ENCODE measurements at regions not wholly inside any gene's neighbourhood (a gene's known extent, or its start where the extent isn't known, plus 50 kb on each side); places are given as distances from the start of the nearest gene placed in this dataset.
"Not testable (repeated sequence)": the region's sequence is repeated elsewhere in the genome, so short reads cannot be mapped to it uniquely, and the experiment has no call there.

GRCh38 chr11:67745181-67745726, 70.8 kb upstream of the ALDH3B2 start:
- Histone ChIP-seq H3K4me3 (no peak overlapping the region), H3K27me3 (no peaks in the 10 kb centered on the region), H3K27ac (no peak overlapping the region), H3K9me3 (no peaks in the 10 kb centered on the region), H3K4me1 (no peaks in the 10 kb centered on the region), H3K36me3 (no peaks in the 10 kb centered on the region)
- no peak for TF ChIP-seq CTCF (IDR thresholded peaks at IDR 0.05)
- intact Hi-C loops (cut with DNase I): no loop called here
- DNase-seq (no peak), ATAC-seq (no peak)

GRCh38 chr11:67744231-67744630, 69.8 kb upstream of the ALDH3B2 start:
- ATAC-seq; DNase-seq; H3K36me3 ChIP-seq; intact Hi-C loops (cut with DNase I); H3K27me3 ChIP-seq; H3K4me3 ChIP-seq; H3K4me1 ChIP-seq; H3K9me3 ChIP-seq; H3K27ac ChIP-seq: not testable (repeated sequence)

- H3K36me3 ChIP-seq; H3K9me3 ChIP-seq; ATAC-seq; H3K4me3 ChIP-seq; H3K27me3 ChIP-seq; DNase-seq; H3K27ac ChIP-seq; intact Hi-C loops (cut with DNase I); H3K4me1 ChIP-seq: not testable (repeated sequence)
These were observed 63.8 kb upstream of the ALDH3B2 start for GRCh38 chr11:67738231-67738630.

- DNase-seq; intact Hi-C loops (cut with DNase I); H3K9me3 ChIP-seq; H3K27ac ChIP-seq; H3K36me3 ChIP-seq; H3K27me3 ChIP-seq; ATAC-seq; H3K4me1 ChIP-seq; H3K4me3 ChIP-seq: not testable (repeated sequence)
These were observed 63.2 kb upstream of the ALDH3B2 start for GRCh38 chr11:67737562-67738080.

- peak; percentile 41 for TF ChIP-seq CTCF (IDR thresholded peaks at IDR 0.05)
- no peaks in the 10 kb centered on the region for H3K4me1 ChIP-seq
- no peak overlapping the region for H3K27ac ChIP-seq
- DNase-seq: no peak
- no peaks in the 10 kb centered on the region for H3K9me3 ChIP-seq
- no peak overlapping the region for H3K4me3 ChIP-seq
- intact Hi-C loops (cut with DNase I): no loop called here
- H3K36me3 ChIP-seq: no peaks in the 10 kb centered on the region
- peak; percentile 66 for ATAC-seq
- H3K27me3 ChIP-seq: no peaks in the 10 kb centered on the region
These were observed 57.8 kb upstream of the ALDH3B2 start for GRCh38 chr11:67732045-67732787.

GRCh38 chr11:67731583-67731982, 57.2 kb upstream of the ALDH3B2 start:
- intact Hi-C loops (cut with DNase I): no loop called here
- no peak for ATAC-seq
- Histone ChIP-seq H3K27ac (no peak overlapping the region), H3K36me3 (no peaks in the 10 kb centered on the region), H3K27me3 (no peaks in the 10 kb centered on the region), H3K4me1 (no peaks in the 10 kb centered on the region), H3K4me3 (no peak overlapping the region), H3K9me3 (no peaks in the 10 kb centered on the region)
- TF ChIP-seq CTCF (IDR thresholded peaks at IDR 0.05): no peak
- no peak for DNase-seq

GRCh38 chr11:67728163-67728571, 53.7 kb upstream of the ALDH3B2 start:
- H3K9me3 ChIP-seq, H3K36me3 ChIP-seq, DNase-seq: not testable (repeated sequence)

GRCh38 chr11:67727066-67728040, 52.9 kb upstream of the ALDH3B2 start:
- H3K36me3 ChIP-seq; H3K27me3 ChIP-seq; H3K4me3 ChIP-seq; H3K4me1 ChIP-seq; H3K27ac ChIP-seq; H3K9me3 ChIP-seq; ATAC-seq; intact Hi-C loops (cut with DNase I): not testable (repeated sequence)
- DNase-seq: peak; percentile 43

More at GRCh38 chr11:67728163-67728571, 53.7 kb upstream of the ALDH3B2 start:
- H3K4me1 ChIP-seq; H3K27me3 ChIP-seq; H3K4me3 ChIP-seq; ATAC-seq; intact Hi-C loops (cut with DNase I); H3K27ac ChIP-seq: not testable (repeated sequence)

All from upper lobe of right lung (tissue), 1 donor.